ENCODE measurements at regions not wholly inside any gene's neighbourhood (a gene's known extent, or its start where the extent isn't known, plus 50 kb on each side); places are given as distances from the start of the nearest gene placed in this dataset.

- TF ChIP-seq CTCF (IDR thresholded peaks at IDR 0.05; ENCODE audit: low read depth, low read length), result no peak
- TF ChIP-seq MAX (IDR thresholded peaks at IDR 0.05; ENCODE audit: low read depth, low read length), result no peak
Measured at GRCh38 chr2:240322991-240323390, 112.5 kb upstream of the GPC1 start.

Data from NB4 (cell line).